Thyroid gland (tissue), 4 donors: ENCODE measurements at regions not wholly inside any gene's neighbourhood (a gene's known extent, or its start where the extent isn't known, plus 50 kb on each side); places are given as distances from the start of the nearest gene placed in this dataset.

Experiments used
- DNase-seq, 2 donors: peaks; one replicate each; pipeline ENCODE4 v3.0.0-alpha.2; 2019
- H3K27ac ChIP-seq, 3 donors: fragments of 200-600 bp; sonication (generic); 1 replicate in 2 of 3; 2 replicates in 1 of 3; pipeline ENCODE4 v1.5.1; 2016 to 2019; ENCODE audit warnings: mild to moderate bottlenecking in 1 of 3, moderate library complexity in 1 of 3
- H3K27me3 ChIP-seq: fragments of 200-600 bp; sonication (generic); one replicate; pipeline ENCODE4 v1.5.1; 2019
- H3K36me3 ChIP-seq, 2 donors: fragments of 200-600 bp; sonication (generic); one replicate each; pipeline ENCODE4 v1.5.1; 2016 to 2019
- H3K4me1 ChIP-seq, 2 donors: fragments of 200-600 bp; sonication (generic); one replicate each; pipeline ENCODE4 v1.5.1; 2017 to 2019
- H3K4me3 ChIP-seq, 3 donors: fragments of 200-600 bp; sonication (generic); replicated peaks in 1 of 3; 1 replicate in 2 of 3; 2 replicates in 1 of 3; pipeline ENCODE4 v1.5.1; 2016; ENCODE audit warnings: mild to moderate bottlenecking in 1 of 3
- H3K9me3 ChIP-seq: fragments of 200-600 bp; sonication (generic); one replicate; pipeline ENCODE4 v1.5.1; 2017
- CTCF ChIP-seq, 6 experiments: fragments of 200-600 bp in 3 of 6; fragments of 450-650 bp in 3 of 6; sonication (generic) in 3 of 6; IDR thresholded peaks; one replicate each; pipeline ENCODE4 v1.5.1; 2016 to 2019; ENCODE audit warnings: antibody characterized with exemption in 6 of 6, mild to moderate bottlenecking in 2 of 6, inconsistent platforms in 1 of 6, moderate library complexity in 1 of 6
- POLR2A ChIP-seq, 2 donors: fragments of 450-650 bp; IDR thresholded peaks; one replicate each; pipeline ENCODE4 v1.6.1; 2017; ENCODE audit warnings: antibody characterized with exemption in 2 of 2, mild to moderate bottlenecking in 2 of 2, moderate library complexity in 1 of 2
- WGBS, 2 donors: methylation state at CpG; one replicate each; pipeline ENCODE4 v1.1.5; 2017; 5-methylcytosine and 5-hydroxymethylcytosine counted together
- intact Hi-C: fragments of 100-400 bp; cut with DNase I; formaldehyde crosslinking; loops from one replicate; pipeline ENCODE4 v1.15.1; 2023

DNA sequence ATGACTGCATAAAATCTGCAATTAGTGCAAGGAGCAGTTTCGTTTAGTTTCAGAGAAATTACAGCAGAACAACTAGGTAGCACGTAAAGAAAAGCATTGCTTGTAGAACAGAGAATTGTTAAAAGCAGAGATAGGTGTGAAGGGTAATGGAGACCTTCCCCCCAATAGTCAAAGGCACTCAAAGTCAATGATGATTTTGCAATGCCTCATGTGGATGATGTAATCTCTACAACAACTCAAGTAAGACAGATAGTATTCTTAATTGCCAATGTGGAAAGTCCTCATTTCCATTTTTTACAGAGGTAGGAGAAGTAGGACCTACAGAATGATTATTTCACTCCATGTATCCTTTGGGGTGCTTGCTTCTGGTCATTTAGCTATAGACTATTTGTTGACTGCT lies 94.3 kb upstream of the GNAI1 start:
- no peak overlapping the region for H3K27ac ChIP-seq
- TF ChIP-seq CTCF (IDR thresholded peaks at IDR 0.05) (no peak), POLR2A (IDR thresholded peaks at IDR 0.05) (no peak)
- no peaks in the 10 kb centered on the region for H3K27me3 ChIP-seq
- no peak for DNase-seq
- H3K9me3 ChIP-seq: no peaks in the 10 kb centered on the region
- intact Hi-C loops: no loop called here
- H3K4me1 ChIP-seq: peaks cover 0 to 8% of the 10 kb centered on the region in 2 donors
- H3K36me3 ChIP-seq: no peaks in the 10 kb centered on the region
- WGBS, 2 donors: 88 to 95% methylated on average over 2 of the region's 2 CpGs
- H3K4me3 ChIP-seq: no peak overlapping the region

- TF ChIP-seq POLR2A (IDR thresholded peaks at IDR 0.05) (no peak), CTCF (IDR thresholded peaks at IDR 0.05) (no peak)
- Histone ChIP-seq H3K27me3 (no peaks in the 10 kb centered on the region), H3K9me3 (no peaks in the 10 kb centered on the region), H3K4me1 (peaks cover 0 to 8% of the 10 kb centered on the region in 2 donors), H3K4me3 (no peak overlapping the region), H3K27ac (no peak overlapping the region), H3K36me3 (no peaks in the 10 kb centered on the region)
- intact Hi-C loops: no loop called here
- 82 to 89% methylated on average over 5 of the region's 5 CpGs for WGBS, 2 donors
- DNase-seq: no peak
These were observed 95.3 kb upstream of the GNAI1 start for GRCh38 chr7:80039251-80039884.

GRCh38 chr7:80037689-80038088 lies 96.9 kb upstream of the GNAI1 start:
- no peak for DNase-seq
- H3K36me3 ChIP-seq: no peaks in the 10 kb centered on the region
- H3K4me3 ChIP-seq: no peak overlapping the region
- no peak overlapping the region for H3K27ac ChIP-seq
- no peaks in the 10 kb centered on the region for H3K9me3 ChIP-seq
- H3K27me3 ChIP-seq: no peaks in the 10 kb centered on the region
- TF ChIP-seq CTCF (IDR thresholded peaks at IDR 0.05): no peak
- TF ChIP-seq POLR2A (IDR thresholded peaks at IDR 0.05): no peak
- WGBS, 2 donors: 85 to 89% methylated on average over 2 of the region's 2 CpGs
- intact Hi-C loops: no loop called here
- peaks cover 0 to 8% of the 10 kb centered on the region in 2 donors for H3K4me1 ChIP-seq

DNA sequence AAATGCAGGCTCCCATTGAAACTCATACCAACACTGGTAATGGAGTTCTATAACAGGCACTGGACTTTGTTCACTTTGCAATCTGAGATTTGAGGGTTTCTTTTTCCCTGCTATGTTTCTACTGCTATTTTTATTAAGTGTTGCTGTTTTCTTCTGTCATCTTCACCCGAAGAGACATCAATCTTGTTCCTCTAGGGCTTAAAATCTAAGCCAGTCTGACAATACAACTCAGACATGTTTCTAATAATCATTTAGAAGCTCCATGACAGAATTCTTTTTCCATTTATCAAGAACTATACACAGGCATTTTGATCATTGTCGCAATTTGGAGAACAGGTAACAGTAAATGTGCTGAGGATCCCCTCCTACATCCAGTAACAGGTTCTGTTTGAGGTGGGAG lies 98.5 kb upstream of the GNAI1 start:
- DNase-seq: no peak
- TF ChIP-seq CTCF (IDR thresholded peaks at IDR 0.05) (no peak), POLR2A (IDR thresholded peaks at IDR 0.05) (no peak)
- 75 to 80% methylated on average over 2 of the region's 2 CpGs for WGBS, 2 donors
- intact Hi-C loops: no loop called here
- H3K27ac ChIP-seq: no peak overlapping the region
- H3K9me3 ChIP-seq: no peaks in the 10 kb centered on the region
- no peak overlapping the region for H3K4me3 ChIP-seq
- no peaks in the 10 kb centered on the region for H3K27me3 ChIP-seq
- H3K4me1 ChIP-seq: no peaks in the 10 kb centered on the region
- no peaks in the 10 kb centered on the region for H3K36me3 ChIP-seq

DNA sequence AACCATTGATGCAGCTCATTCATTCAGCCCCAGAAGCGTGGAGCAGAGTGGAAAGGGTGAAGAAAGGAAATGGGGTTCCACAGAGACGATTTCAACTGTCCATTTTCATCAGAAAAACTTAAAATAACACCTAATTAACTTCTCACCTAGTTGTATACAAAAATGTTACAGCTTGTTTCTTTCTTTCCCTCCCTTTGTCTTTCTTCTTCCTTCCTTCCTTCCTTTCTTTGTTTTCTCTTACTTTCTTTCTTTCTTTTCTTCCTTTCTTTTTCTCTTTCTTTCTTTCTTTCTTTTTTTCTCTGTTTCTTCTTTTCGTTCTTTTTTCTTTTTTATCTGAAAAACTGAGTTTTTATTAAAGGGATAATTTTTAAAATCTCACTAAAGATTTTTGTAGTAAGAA lies 105.9 kb upstream of the GNAI1 start:
- intact Hi-C loops: no loop called here
- H3K4me1 ChIP-seq: no peaks in the 10 kb centered on the region
- H3K36me3 ChIP-seq: no peaks in the 10 kb centered on the region
- 53 to 70% methylated on average over 3 of the region's 3 CpGs for WGBS, 2 donors
- no peaks in the 10 kb centered on the region for H3K9me3 ChIP-seq
- no peak overlapping the region for H3K4me3 ChIP-seq
- H3K27me3 ChIP-seq: no peaks in the 10 kb centered on the region
- no peak overlapping the region for H3K27ac ChIP-seq
- TF ChIP-seq POLR2A (IDR thresholded peaks at IDR 0.05) (no peak), CTCF (IDR thresholded peaks at IDR 0.05) (no peak)
- no peak for DNase-seq
